Right atrium auricular region (tissue), 2 donors: ENCODE measurements at regions not wholly inside any gene's neighbourhood (a gene's known extent, or its start where the extent isn't known, plus 50 kb on each side); places are given as distances from the start of the nearest gene placed in this dataset.

Source experiments
- microRNA counts, 2 donors: library from miRNA; unstranded; fragments of <30 nt; microRNA quantifications; one replicate each; lab custom pipeline; 2016 to 2017
- microRNA-seq, 2 donors: library from miRNA; unstranded; fragments of <30 nt; microRNA quantifications; one replicate each; pipeline ENCODE4, GENCODE V29; 2016 to 2017; ENCODE audit warnings: borderline number of aligned reads in 2 of 2, borderline replicate concordance in 1 of 2

MicroRNA genes in the stretch of these regions (microRNA counts, 767-probe panel; counts per million panel counts)
- 0 to 1,279 counts per million in 2 donors for microRNA hsa-miR-548ae (lab: Ali Mortazavi, UCI)

Small RNA genes in the stretch of these regions (microRNA-seq; reads per million reads assigned to microRNA genes)
- gene MIR548AE1: 0 reads per million in 2 donors
